ENCODE measurements at regions not wholly inside any gene's neighbourhood (a gene's known extent, or its start where the extent isn't known, plus 50 kb on each side); places are given as distances from the start of the nearest gene placed in this dataset.

DNA sequence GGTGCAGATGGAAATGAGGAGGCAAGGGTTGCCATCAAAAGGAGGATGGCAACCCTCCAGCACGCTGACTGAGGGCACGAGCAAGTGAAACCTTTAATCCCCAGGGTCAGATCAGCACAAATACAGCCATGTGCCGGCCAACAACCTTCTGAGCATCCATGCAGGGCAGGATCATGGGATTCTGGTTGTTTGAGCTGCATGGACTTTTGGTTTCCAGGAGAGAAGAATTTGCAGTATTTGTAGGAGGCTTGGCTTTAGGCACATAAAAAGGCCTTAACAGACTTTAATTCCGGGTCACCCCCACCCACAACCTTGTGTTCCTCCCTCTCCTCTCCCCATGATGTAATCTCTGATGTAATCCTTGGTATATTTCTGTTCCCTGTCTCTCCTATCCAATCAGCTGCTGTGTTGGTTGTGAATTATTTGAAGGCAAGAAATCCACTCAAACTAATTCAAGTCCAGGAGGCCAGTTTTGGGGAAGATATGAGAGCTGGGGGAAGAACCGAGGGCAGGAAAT is 254.3 kb downstream of the SHQ1 start:
- TF ChIP-seq CTCF (IDR thresholded peaks at IDR 0.05), result no peak
- TF ChIP-seq POLR2A (IDR thresholded peaks at IDR 0.05), result no peak
- no peak for TF ChIP-seq POLR2AphosphoS5 (IDR thresholded peaks at IDR 0.05)
- no peak for TF ChIP-seq EP300 (IDR thresholded peaks at IDR 0.05)

All from gastroesophageal sphincter (tissue), 3 donors.